SK-MEL-5 (cell line): ENCODE measurements at regions not wholly inside any gene's neighbourhood (a gene's known extent, or its start where the extent isn't known, plus 50 kb on each side); places are given as distances from the start of the nearest gene placed in this dataset.
A peak's percentile ranks its signal among the peaks of the same experiment; 100 is the strongest.

Experiments used
- DNase-seq: peaks from one replicate; pipeline ENCODE4 v3.0.0-alpha.2; 2016; ENCODE audit warnings: low read depth, low spot score
- in situ Hi-C: cut with HindIII; loops from 2 replicates; pipeline ENCODE4 v1.10.0; 2016; ENCODE audit warnings: low sequenced_read_pairs, high pct_unique_total_duplicates, low pct_unique_long_range_greater_than_20kb

GRCh38 chr4:17112292-17112659 lies 213.8 kb upstream of the LDB2 start:
- peak; percentile 55 for DNase-seq

GRCh38 chr4:17109126-17109525 lies 210.7 kb upstream of the LDB2 start:
- in situ Hi-C loops = no loop called here
- DNase-seq = no peak

More at GRCh38 chr4:17112292-17112659, 213.8 kb upstream of the LDB2 start:
- in situ Hi-C loops = no loop called here

GRCh38 chr4:17103231-17103630 lies 204.8 kb upstream of the LDB2 start:
- DNase-seq = no peak
- in situ Hi-C loops = no loop called here

- in situ Hi-C loops = no loop called here
- DNase-seq = no peak
Measured at GRCh38 chr4:17098996-17099395, 200.6 kb upstream of the LDB2 start.

GRCh38 chr4:17098401-17098800 lies 200.0 kb upstream of the LDB2 start:
- in situ Hi-C loops = no loop called here
- no peak for DNase-seq

GRCh38 chr4:17097362-17097761 lies 198.9 kb upstream of the LDB2 start:
- in situ Hi-C loops = no loop called here
- no peak for DNase-seq

- in situ Hi-C loops = no loop called here
- no peak for DNase-seq
Measured at GRCh38 chr4:17096692-17097091, 198.2 kb upstream of the LDB2 start.

- in situ Hi-C loops = no loop called here
- DNase-seq = no peak
Measured at GRCh38 chr4:17095771-17096170, 197.3 kb upstream of the LDB2 start.

- in situ Hi-C loops = no loop called here
Measured at GRCh38 chr4:17094876-17095210, 196.4 kb upstream of the LDB2 start.

GRCh38 chr4:17094159-17094875 lies 195.9 kb upstream of the LDB2 start:
- DNase-seq = no peak
- in situ Hi-C loops = no loop called here

More at GRCh38 chr4:17094876-17095210, 196.4 kb upstream of the LDB2 start:
- no peak for DNase-seq

GRCh38 chr4:17093481-17093880 lies 195.0 kb upstream of the LDB2 start:
- in situ Hi-C loops = no loop called here

GRCh38 chr4:17092736-17093437 lies 194.4 kb upstream of the LDB2 start:
- no peak for DNase-seq
- in situ Hi-C loops = no loop called here

More at GRCh38 chr4:17093481-17093880, 195.0 kb upstream of the LDB2 start:
- DNase-seq = no peak

- no peak for DNase-seq
- in situ Hi-C loops = no loop called here
Measured at GRCh38 chr4:17091104-17091503, 192.7 kb upstream of the LDB2 start.

GRCh38 chr4:17090063-17090462 lies 191.6 kb upstream of the LDB2 start:
- DNase-seq = no peak
- in situ Hi-C loops = no loop called here

- no peak for DNase-seq
- in situ Hi-C loops = no loop called here
Measured at GRCh38 chr4:17085416-17085815, 187.0 kb upstream of the LDB2 start.

- no peak for DNase-seq
- in situ Hi-C loops = no loop called here
Measured at GRCh38 chr4:17082186-17082585, 183.7 kb upstream of the LDB2 start.

GRCh38 chr4:17081179-17081578 lies 182.7 kb upstream of the LDB2 start:
- in situ Hi-C loops = no loop called here
- DNase-seq = no peak

- in situ Hi-C loops = no loop called here
Measured at GRCh38 chr4:17077105-17077504, 178.7 kb upstream of the LDB2 start.

GRCh38 chr4:17072483-17072882 lies 174.0 kb upstream of the LDB2 start:
- in situ Hi-C loops = no loop called here

More at GRCh38 chr4:17077105-17077504, 178.7 kb upstream of the LDB2 start:
- no peak for DNase-seq

More at GRCh38 chr4:17072483-17072882, 174.0 kb upstream of the LDB2 start:
- DNase-seq = no peak
